Keratinocyte (primary cell): ENCODE measurements at regions not wholly inside any gene's neighbourhood (a gene's known extent, or its start where the extent isn't known, plus 50 kb on each side); places are given as distances from the start of the nearest gene placed in this dataset.

Source experiments
- DNase-seq: peaks from one replicate; pipeline ENCODE4 v3.0.0-alpha.2; 2011; ENCODE audit warnings: low read depth, missing footprints, low spot score
- FAIRE-seq: peaks from 2 replicates; lab custom pipeline; 2011; peaks lifted over from hg19 to GRCh38; lab: Jason Lieb, UNC
- H2AFZ ChIP-seq: 2 replicates; pipeline ENCODE4 v1.6.0; 2012; ENCODE audit warnings: low read length, control low read depth, inconsistent platforms; ENCODE audit not compliant: control insufficient read depth
- H3K27ac ChIP-seq: 2 replicates; pipeline ENCODE4 v1.5.1; 2011; ENCODE audit warnings: low read length; ENCODE audit not compliant: control insufficient read depth, insufficient read depth
- H3K27me3 ChIP-seq: 3 replicates; pipeline ENCODE4 v1.6.0; 2011; ENCODE audit warnings: low read length; ENCODE audit not compliant: control insufficient read depth, insufficient read depth; ENCODE audit errors: extremely low read depth
- H3K36me3 ChIP-seq, 2 experiments: 2 replicates in 1 of 2; 3 replicates in 1 of 2; pipeline ENCODE4 v1.5.1; 2011; ENCODE audit warnings: low read length in 2 of 2, mild to moderate bottlenecking in 1 of 2; ENCODE audit not compliant: control insufficient read depth in 2 of 2, insufficient read depth in 2 of 2; ENCODE audit errors: extremely low read depth in 1 of 2
- H3K4me1 ChIP-seq: 3 replicates; pipeline ENCODE4 v1.5.1; 2011; ENCODE audit warnings: low read length; ENCODE audit not compliant: control insufficient read depth, insufficient read depth; ENCODE audit errors: extremely low read depth
- H3K4me2 ChIP-seq: 3 replicates; pipeline ENCODE4 v1.6.0; 2011; ENCODE audit warnings: low read depth, low read length; ENCODE audit not compliant: control insufficient read depth, insufficient read depth; ENCODE audit errors: extremely low read depth
- H3K4me3 ChIP-seq, 3 experiments: fragments of 200-600 bp in 1 of 3; sonication (generic) in 1 of 3; 2 replicates in 2 of 3; 3 replicates in 1 of 3; pipeline ENCODE4 v1.5.1; 2011 to 2016; ENCODE audit warnings: low read length in 3 of 3, mild to moderate bottlenecking in 3 of 3, control low read depth in 2 of 3, inconsistent platforms in 1 of 3, low read depth in 1 of 3, mixed read lengths in 1 of 3, mixed run types in 1 of 3, moderate library complexity in 1 of 3; ENCODE audit not compliant: control insufficient read depth in 2 of 3, insufficient read depth in 2 of 3; ENCODE audit errors: extremely low read depth in 1 of 3
- H3K79me2 ChIP-seq: 2 replicates; pipeline ENCODE4 v1.6.0; 2012; ENCODE audit warnings: low read length; ENCODE audit not compliant: control insufficient read depth, insufficient read depth
- H3K9ac ChIP-seq: 3 replicates; pipeline ENCODE4 v1.6.0; 2011; ENCODE audit warnings: low read length; ENCODE audit not compliant: control insufficient read depth, insufficient read depth; ENCODE audit errors: extremely low read depth
- H3K9me1 ChIP-seq: 3 replicates; pipeline ENCODE4 v1.6.0; 2011; ENCODE audit warnings: low read length; ENCODE audit not compliant: control insufficient read depth, insufficient read depth; ENCODE audit errors: extremely low read depth
- H3K9me3 ChIP-seq: 2 replicates; pipeline ENCODE4 v1.5.1; 2012; ENCODE audit warnings: low read depth, low read length; ENCODE audit not compliant: control insufficient read depth
- H4K20me1 ChIP-seq: 3 replicates; pipeline ENCODE4 v1.6.0; 2011; ENCODE audit warnings: low read length; ENCODE audit not compliant: control insufficient read depth, insufficient read depth; ENCODE audit errors: extremely low read depth
- EZH2 ChIP-seq: IDR thresholded peaks from one replicate; pipeline ENCODE4 v1.6.1; 2012; ENCODE audit warnings: inconsistent platforms, mild to moderate bottlenecking, low read length, moderate library complexity
- dilution Hi-C: fragments of 300-500 bp; cut with MboI; formaldehyde crosslinking; loops from one replicate; pipeline ENCODE4 v1.7.0; 2020; ENCODE audit warnings: low sequenced_read_pairs; ENCODE audit not compliant: extremely low pct_ligation_motif_present
- TF ChIP-seq, protein P1 (sequence below), 3 experiments: IDR thresholded peaks in 1 of 3; conservative IDR thresholded peaks in 1 of 3; optimal IDR thresholded peaks in 1 of 3; 2 replicates in 2 of 3; 3 replicates in 1 of 3; pipeline versions ENCODE3 to v1.5.1; 2011; ENCODE audit warnings: low read length in 3 of 3, mild to moderate bottlenecking in 3 of 3, moderate library complexity in 2 of 3, control low read depth in 1 of 3, inconsistent platforms in 1 of 3; ENCODE audit not compliant: insufficient read depth in 2 of 3; ENCODE audit errors: extremely low read depth in 1 of 3

- Histone ChIP-seq H3K27me3 (no peaks in the 10 kb centered on the region), H3K9me1 (no peaks in the 10 kb centered on the region), H3K27ac (no peak overlapping the region), H3K79me2 (no peaks in the 10 kb centered on the region), H3K9ac (no peak overlapping the region), H3K4me1 (no peaks in the 10 kb centered on the region), H3K4me2 (no peak overlapping the region), H3K9me3 (no peaks in the 10 kb centered on the region), H2AFZ (no peak overlapping the region), H4K20me1 (no peaks in the 10 kb centered on the region), H3K36me3 (no peaks in the 10 kb centered on the region), H3K4me3 (no peak overlapping the region)
- DNase-seq = no peak
- no peak for FAIRE-seq
- TF ChIP-seq, protein P1, sequence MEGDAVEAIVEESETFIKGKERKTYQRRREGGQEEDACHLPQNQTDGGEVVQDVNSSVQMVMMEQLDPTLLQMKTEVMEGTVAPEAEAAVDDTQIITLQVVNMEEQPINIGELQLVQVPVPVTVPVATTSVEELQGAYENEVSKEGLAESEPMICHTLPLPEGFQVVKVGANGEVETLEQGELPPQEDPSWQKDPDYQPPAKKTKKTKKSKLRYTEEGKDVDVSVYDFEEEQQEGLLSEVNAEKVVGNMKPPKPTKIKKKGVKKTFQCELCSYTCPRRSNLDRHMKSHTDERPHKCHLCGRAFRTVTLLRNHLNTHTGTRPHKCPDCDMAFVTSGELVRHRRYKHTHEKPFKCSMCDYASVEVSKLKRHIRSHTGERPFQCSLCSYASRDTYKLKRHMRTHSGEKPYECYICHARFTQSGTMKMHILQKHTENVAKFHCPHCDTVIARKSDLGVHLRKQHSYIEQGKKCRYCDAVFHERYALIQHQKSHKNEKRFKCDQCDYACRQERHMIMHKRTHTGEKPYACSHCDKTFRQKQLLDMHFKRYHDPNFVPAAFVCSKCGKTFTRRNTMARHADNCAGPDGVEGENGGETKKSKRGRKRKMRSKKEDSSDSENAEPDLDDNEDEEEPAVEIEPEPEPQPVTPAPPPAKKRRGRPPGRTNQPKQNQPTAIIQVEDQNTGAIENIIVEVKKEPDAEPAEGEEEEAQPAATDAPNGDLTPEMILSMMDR (optimal IDR thresholded peaks at IDR 0.05 in 1 of 3, IDR thresholded peaks at IDR 0.05 in 1 of 3, conservative IDR thresholded peaks at IDR 0.05 in 1 of 3; ENCODE audit: extremely low read depth in 1 of 3, insufficient read depth in 2 of 3, low read length in 3 of 3) = no peak
- TF ChIP-seq EZH2 = no peak
- dilution Hi-C loops = no loop called here
Observed at GRCh38 chr10:129136951-129137350, 330.1 kb upstream of the MGMT start.

DNA sequence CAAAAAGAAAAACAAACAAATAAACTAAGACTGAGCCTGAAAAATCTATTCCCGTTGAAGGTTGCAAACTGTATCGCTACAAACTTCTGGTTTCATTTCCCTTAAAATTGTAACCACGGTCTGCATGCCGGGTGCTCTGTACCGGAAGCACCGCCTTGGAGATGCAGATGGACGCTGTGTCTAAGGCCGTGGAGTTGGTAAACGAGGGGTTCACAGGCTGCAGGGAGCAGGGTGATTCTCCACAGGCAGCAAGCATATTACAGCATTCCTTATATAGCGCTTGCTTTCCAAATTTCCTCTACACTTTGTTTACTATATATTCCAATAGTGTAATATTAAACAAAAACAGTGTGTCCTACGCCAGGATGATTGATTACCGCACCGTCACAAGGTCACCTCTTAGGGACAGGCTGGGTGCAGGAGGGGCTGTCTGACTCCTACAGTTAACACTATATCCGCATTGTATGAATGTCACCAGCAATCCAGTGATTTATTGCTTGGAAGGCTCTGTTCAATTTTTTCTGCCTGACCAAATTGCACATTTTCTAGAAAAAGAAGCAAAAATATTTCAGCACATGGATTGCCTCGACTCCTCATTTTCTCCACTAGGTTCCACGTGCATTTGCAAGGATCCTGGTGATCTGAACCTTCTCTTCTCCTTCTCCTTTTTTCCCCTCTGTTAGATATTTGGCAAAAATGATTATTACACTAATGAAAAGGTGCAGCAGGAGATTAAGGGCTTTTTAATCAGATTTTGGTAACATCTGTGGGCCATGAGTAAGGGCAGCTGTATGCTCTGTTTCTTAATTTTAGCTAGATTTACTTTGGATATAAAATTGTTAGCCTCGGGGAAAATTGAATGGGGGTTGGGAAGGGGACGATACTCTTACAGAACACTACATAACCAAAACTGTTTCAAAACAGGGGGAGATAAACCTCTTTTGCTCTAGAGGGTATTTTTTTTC lies 325.8 kb upstream of the MGMT start:
- H2AFZ ChIP-seq = no peak overlapping the region
- no peaks in the 10 kb centered on the region for H4K20me1 ChIP-seq
- TF ChIP-seq EZH2 = no peak
- TF ChIP-seq, protein P1 (optimal IDR thresholded peaks at IDR 0.05 in 1 of 3, IDR thresholded peaks at IDR 0.05 in 1 of 3, conservative IDR thresholded peaks at IDR 0.05 in 1 of 3; ENCODE audit: extremely low read depth in 1 of 3, insufficient read depth in 2 of 3, low read length in 3 of 3) = no peak
- no peak overlapping the region for H3K4me2 ChIP-seq
- H3K4me3 ChIP-seq = no peak overlapping the region
- no peaks in the 10 kb centered on the region for H3K4me1 ChIP-seq
- no peak overlapping the region for H3K27ac ChIP-seq
- no peaks in the 10 kb centered on the region for H3K9me1 ChIP-seq
- no peak for DNase-seq
- FAIRE-seq = no peak
- H3K36me3 ChIP-seq = no peaks in the 10 kb centered on the region
- no peaks in the 10 kb centered on the region for H3K9me3 ChIP-seq
- H3K27me3 ChIP-seq = no peaks in the 10 kb centered on the region
- H3K79me2 ChIP-seq = no peaks in the 10 kb centered on the region
- H3K9ac ChIP-seq = no peak overlapping the region
- dilution Hi-C loops = no loop called here
